Memory B cell (primary cell): ENCODE measurements at regions not wholly inside any gene's neighbourhood (a gene's known extent, or its start where the extent isn't known, plus 50 kb on each side); places are given as distances from the start of the nearest gene placed in this dataset.

Source experiments
- ATAC-seq: fragments of 150-1000 bp; cut with Tn5 transposase; 2 replicates; pipeline ENCODE4 v1.10.0; 2021; ENCODE audit warnings: low read depth, mild to moderate bottlenecking, moderate library complexity
- DNase-seq, 2 donors: peaks; one replicate each; pipeline ENCODE4 v3.0.0; 2022; ENCODE audit warnings: low spot score in 2 of 2
- H3K27ac Mint-ChIP-seq: one replicate; pipeline ENCODE4 v1.8.0; 2022; ENCODE audit warnings: mild to moderate bottlenecking, moderate library complexity, mixed read lengths
- H3K27me3 Mint-ChIP-seq: one replicate; pipeline ENCODE4 v1.8.0; 2022; ENCODE audit warnings: mixed read lengths
- H3K36me3 Mint-ChIP-seq: one replicate; pipeline ENCODE4 v1.8.0; 2022; ENCODE audit warnings: mild to moderate bottlenecking, mixed read lengths
- H3K4me1 Mint-ChIP-seq: one replicate; pipeline ENCODE4 v1.8.0; 2022; ENCODE audit warnings: mixed read lengths
- H3K4me3 Mint-ChIP-seq: one replicate; pipeline ENCODE4 v1.8.0; 2022; ENCODE audit warnings: mild to moderate bottlenecking, moderate library complexity, mixed read lengths
- H3K9me3 Mint-ChIP-seq: one replicate; pipeline ENCODE4 v1.8.0; 2022; ENCODE audit warnings: mixed read lengths

DNA sequence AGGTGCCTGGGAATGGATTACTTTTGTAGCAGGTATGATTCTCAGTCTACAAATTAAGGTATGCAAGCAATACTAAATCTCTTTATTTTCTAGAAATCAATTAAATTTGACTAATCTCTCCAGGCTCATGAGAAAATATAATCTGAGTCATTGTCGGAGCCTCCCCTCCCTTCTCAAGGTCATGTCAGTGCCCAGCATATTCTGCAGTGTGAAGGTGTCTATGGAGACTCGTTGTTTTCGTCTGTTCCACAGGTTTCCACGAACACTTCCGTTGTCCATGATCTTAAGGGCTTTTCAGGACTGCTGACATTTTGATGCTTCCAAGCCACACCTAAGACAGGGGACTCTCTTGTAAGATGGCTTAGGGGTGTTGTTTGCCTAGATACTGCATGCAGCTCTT lies 56.6 kb upstream of the SCOC start:
- Mint-ChIP-seq H3K9me3 (peaks cover 7% of the 10 kb centered on the region), H3K4me3 (no peak overlapping the region), H3K27ac (no peak overlapping the region), H3K36me3 (peaks cover 3% of the 10 kb centered on the region), H3K4me1 (no peaks in the 10 kb centered on the region), H3K27me3 (peaks cover 13% of the 10 kb centered on the region)
- no peak for DNase-seq
- no peak for ATAC-seq

DNA sequence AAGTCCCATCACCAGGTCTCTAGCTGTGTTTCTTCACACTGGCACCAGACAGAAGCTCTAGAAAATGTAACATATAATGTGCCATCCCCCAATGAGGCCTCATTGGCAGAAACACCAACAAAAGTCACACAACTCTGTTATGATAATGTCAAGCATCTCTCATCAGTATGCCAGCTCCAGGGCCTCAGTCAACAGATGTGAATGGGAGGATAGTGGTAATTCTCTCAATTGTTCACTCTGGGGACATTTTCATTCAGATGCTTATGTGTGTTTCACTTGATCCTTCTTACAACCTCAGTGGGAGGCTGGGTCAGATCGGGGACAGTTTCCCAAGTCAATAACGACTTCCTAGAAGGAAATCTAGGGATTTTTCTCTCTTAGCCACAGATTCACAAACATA lies 57.5 kb upstream of the SCOC start:
- peaks cover 11% of the 10 kb centered on the region for H3K27me3 Mint-ChIP-seq
- H3K4me3 Mint-ChIP-seq = no peak overlapping the region
- H3K9me3 Mint-ChIP-seq = peaks cover 3% of the 10 kb centered on the region
- DNase-seq = no peak
- no peaks in the 10 kb centered on the region for H3K36me3 Mint-ChIP-seq
- no peaks in the 10 kb centered on the region for H3K4me1 Mint-ChIP-seq
- ATAC-seq = no peak
- no peak overlapping the region for H3K27ac Mint-ChIP-seq

DNA sequence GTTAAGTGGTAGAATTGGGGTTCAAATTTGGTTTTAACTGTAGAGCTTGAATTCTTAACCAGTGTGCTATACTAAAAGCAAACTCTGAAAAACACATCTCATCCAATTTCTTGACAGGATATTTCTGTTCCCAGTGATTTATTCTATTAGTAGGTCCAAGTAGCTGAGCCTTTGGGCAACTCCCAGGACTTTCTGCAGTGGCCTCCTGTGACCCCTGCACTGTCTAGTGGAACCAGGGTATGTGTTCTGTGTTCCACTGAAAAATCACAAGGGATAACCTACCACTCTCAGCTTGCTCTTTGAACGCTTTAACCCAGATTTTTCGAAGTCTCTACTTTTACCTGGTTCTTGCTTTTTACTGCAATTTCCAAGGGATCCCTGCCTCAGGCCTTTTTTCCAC lies 58.0 kb upstream of the SCOC start:
- H3K27ac Mint-ChIP-seq = no peak overlapping the region
- H3K9me3 Mint-ChIP-seq = peaks cover 3% of the 10 kb centered on the region

DNA sequence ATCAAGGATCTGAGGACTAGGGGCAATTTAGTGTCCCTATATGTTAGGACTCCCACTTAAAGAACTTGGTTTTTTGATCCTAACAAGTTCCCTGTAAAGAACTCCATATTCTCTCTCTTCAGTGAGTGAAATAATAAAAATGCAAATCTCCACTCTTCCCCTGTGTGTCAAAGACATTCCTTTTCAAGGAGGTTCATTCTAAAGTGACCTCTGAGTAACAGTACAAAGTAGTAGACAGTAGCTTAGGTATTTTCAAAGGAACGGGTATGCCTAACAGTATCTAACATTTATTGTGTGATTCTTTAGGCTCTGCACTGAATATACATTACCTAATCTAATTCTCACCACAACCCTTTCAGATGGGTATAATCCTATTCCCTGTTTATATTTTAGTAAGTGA lies 58.4 kb upstream of the SCOC start:
- H3K27me3 Mint-ChIP-seq = peaks cover 10% of the 10 kb centered on the region
- DNase-seq (no peak), ATAC-seq (no peak)
- H3K36me3 Mint-ChIP-seq = no peaks in the 10 kb centered on the region
- H3K4me3 Mint-ChIP-seq = no peak overlapping the region
- peaks cover 3% of the 10 kb centered on the region for H3K9me3 Mint-ChIP-seq
- H3K4me1 Mint-ChIP-seq = no peaks in the 10 kb centered on the region
- H3K27ac Mint-ChIP-seq = no peak overlapping the region

More for the DNA sequence above, 58.0 kb upstream of the SCOC start:
- H3K4me1 Mint-ChIP-seq = no peaks in the 10 kb centered on the region
- ATAC-seq (no peak), DNase-seq (no peak)
- H3K27me3 Mint-ChIP-seq = peaks cover 11% of the 10 kb centered on the region
- H3K4me3 Mint-ChIP-seq = no peak overlapping the region
- H3K36me3 Mint-ChIP-seq = no peaks in the 10 kb centered on the region

DNA sequence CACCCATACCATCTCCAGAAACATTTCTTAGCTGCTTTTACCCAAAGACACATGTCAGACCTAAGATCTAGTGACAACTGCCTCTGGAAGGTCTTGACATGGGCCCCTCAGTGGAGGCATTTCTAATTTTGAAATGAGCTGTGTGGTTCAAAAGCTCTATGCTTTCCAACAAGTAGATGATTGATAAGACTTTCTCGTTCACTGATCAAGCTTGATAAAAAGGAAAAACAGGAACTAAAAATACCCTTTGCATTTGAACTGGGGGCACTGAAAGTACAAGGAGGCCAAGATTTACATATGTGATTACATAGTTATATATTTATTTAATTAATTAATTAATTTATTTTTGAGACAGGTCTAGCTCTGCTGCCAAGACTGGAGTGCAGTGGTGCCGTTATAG lies 61.3 kb upstream of the SCOC start:
- Mint-ChIP-seq H3K4me3 (no peak overlapping the region), H3K27ac (no peak overlapping the region), H3K27me3 (peaks cover 9% of the 10 kb centered on the region), H3K36me3 (no peaks in the 10 kb centered on the region), H3K9me3 (no peaks in the 10 kb centered on the region), H3K4me1 (no peaks in the 10 kb centered on the region)
- no peak for DNase-seq
- no peak for ATAC-seq

DNA sequence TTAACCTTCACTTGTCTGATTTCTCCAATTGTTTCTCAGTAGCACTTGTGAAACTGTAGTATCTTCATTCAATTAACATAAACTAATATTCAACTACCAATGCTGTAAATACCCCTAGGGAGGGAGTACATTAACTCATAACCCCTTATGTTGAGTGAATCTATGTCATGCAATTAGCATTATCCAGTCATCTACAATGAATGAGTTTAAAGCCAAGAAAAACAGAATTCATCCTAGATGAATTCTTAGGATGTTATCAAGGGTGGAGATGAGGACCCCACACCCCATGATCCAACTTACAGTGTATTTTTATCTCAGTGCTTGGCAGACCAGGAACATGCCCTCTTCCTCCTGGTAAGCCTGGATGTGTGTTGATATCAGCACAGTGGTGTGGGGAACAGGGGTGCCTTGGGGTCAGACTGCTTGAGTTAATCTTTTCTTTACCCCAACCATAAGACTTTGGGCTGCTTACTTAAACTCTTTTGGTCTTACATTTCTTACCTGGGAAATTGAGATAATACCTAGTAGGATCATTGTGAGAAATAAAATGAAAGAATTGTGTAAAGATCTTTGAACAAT lies 62.1 kb upstream of the SCOC start:
- Mint-ChIP-seq H3K27ac (no peak overlapping the region), H3K9me3 (no peaks in the 10 kb centered on the region), H3K36me3 (no peaks in the 10 kb centered on the region), H3K4me3 (no peak overlapping the region), H3K4me1 (no peaks in the 10 kb centered on the region), H3K27me3 (peaks cover 6% of the 10 kb centered on the region)
- DNase-seq = no peak
- no peak for ATAC-seq

DNA sequence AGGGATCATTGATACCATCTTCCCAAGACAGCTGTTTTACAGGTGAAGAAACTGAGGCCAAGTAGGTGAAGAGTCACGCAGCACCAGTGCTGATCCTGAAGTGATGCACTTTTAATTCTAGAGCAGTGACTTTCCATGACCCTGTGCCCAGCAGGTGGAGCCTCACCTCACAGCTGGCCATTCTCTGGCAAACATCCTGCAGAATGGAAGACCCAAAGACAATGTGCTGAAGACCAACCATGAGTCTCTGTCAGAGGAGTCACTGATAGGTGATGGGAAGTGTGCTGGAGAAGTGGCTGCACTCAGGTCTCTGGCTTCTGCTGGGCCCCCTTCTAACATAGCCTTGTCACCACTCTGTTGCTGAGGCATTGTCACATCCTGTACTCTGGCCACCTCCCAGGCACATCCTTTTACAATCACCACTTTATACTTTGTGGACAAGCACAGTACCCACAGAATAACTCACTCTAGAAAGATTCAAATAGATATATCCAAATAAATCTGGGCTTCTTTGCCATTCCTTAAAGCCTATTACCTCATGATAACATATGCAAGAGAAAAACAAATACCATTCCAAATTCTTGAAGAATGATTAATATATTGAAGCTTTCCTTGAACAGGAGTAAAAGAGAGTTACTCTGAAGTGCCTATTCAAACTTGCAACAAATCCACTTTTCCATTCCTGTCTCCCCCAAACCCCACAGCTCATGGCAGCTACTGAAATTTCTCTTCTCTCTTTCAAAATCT lies 64.1 kb upstream of the SCOC start:
- H3K36me3 Mint-ChIP-seq = no peaks in the 10 kb centered on the region

DNA sequence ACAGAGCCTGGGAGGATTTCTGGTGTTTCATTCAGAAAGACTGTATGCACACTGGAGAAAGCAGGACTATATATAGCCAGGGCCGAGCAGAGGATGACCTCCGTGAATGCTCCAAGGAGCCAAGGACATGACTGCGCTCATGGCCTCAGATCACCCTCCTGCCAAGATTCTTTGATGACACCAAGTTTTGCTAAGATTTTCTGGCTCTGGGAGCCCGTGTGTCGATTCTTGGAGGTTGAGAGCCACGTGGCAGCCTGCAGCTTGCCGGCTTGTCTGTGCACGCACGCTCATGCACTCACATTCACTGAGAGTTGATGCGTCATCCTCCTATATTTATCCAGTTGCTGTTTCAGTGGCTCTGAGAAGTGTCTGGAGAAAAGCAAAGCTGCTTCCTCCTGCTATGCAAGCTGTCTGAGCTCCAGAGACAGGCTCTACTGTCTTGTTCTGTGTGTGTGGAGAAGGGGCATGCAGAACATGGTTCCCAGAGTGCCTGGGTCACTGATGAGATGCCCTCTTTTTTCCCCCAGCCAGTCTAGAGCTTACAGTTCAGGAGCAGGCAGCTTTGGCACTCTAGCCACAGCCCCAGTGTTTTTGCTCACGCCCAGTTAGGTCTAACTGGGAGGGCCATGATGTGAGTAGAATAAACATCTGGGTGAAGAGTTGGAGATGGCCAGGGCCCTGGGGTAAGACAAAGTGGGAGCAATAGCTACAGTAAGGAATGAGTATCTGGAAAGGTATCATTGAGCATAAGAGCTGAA lies 64.9 kb upstream of the SCOC start:
- ATAC-seq = no peak
- Mint-ChIP-seq H3K4me3 (no peak overlapping the region), H3K27me3 (peaks cover 10% of the 10 kb centered on the region), H3K4me1 (no peaks in the 10 kb centered on the region), H3K9me3 (no peaks in the 10 kb centered on the region), H3K36me3 (no peaks in the 10 kb centered on the region), H3K27ac (no peak overlapping the region)
- DNase-seq = no peak

More for the DNA sequence above, 64.1 kb upstream of the SCOC start:
- H3K9me3 Mint-ChIP-seq = no peaks in the 10 kb centered on the region
- H3K27me3 Mint-ChIP-seq = peaks cover 7% of the 10 kb centered on the region
- DNase-seq (no peak), ATAC-seq (no peak)
- H3K4me3 Mint-ChIP-seq = no peak overlapping the region
- H3K4me1 Mint-ChIP-seq = no peaks in the 10 kb centered on the region
- no peak overlapping the region for H3K27ac Mint-ChIP-seq

DNA sequence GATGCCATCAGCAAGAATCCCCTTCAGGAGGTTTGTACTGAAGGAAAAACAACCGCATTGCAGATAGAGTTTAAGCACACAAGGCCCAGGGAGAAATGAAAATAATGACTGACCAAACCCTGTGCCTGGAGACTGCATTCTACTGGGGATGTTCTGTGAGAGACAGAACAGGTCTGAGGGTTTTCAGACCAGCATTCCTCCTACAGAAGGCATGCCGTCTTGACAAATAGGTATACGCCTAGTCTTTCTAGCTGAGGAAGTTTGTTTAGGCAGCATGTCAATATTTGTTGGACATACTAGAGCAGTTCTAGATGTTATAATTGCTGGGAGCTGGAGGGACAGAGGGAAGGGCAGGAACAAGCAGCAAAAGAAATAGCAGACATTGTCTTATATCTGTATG lies 68.4 kb upstream of the SCOC start:
- Mint-ChIP-seq H3K27me3 (peaks cover 11% of the 10 kb centered on the region), H3K36me3 (no peaks in the 10 kb centered on the region), H3K9me3 (no peaks in the 10 kb centered on the region), H3K4me1 (no peaks in the 10 kb centered on the region), H3K4me3 (no peak overlapping the region), H3K27ac (no peak overlapping the region)
- no peak for DNase-seq
- ATAC-seq = no peak

DNA sequence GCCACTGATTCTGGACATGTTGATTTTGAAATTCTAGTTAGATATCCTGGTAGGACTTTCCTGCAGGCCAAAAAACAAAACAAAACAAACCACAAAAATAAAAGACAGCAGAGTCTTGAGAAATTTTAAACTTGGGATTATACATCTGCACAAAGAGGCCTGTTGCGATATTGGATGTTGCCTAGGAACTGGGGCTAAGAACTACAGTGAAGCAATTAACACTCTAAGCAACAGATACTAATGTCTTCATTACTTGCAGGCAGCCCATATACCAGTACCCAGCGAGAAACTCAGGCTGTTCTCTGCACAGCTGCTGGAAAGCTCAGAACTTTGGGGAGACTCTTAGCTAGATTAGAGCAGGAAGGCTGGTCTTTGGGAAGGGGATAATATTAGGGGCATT lies 69.1 kb upstream of the SCOC start:
- Mint-ChIP-seq H3K27ac (no peak overlapping the region), H3K36me3 (no peaks in the 10 kb centered on the region), H3K4me3 (no peak overlapping the region), H3K4me1 (no peaks in the 10 kb centered on the region), H3K27me3 (peaks cover 9% of the 10 kb centered on the region), H3K9me3 (no peaks in the 10 kb centered on the region)
- DNase-seq = no peak
- ATAC-seq = no peak

DNA sequence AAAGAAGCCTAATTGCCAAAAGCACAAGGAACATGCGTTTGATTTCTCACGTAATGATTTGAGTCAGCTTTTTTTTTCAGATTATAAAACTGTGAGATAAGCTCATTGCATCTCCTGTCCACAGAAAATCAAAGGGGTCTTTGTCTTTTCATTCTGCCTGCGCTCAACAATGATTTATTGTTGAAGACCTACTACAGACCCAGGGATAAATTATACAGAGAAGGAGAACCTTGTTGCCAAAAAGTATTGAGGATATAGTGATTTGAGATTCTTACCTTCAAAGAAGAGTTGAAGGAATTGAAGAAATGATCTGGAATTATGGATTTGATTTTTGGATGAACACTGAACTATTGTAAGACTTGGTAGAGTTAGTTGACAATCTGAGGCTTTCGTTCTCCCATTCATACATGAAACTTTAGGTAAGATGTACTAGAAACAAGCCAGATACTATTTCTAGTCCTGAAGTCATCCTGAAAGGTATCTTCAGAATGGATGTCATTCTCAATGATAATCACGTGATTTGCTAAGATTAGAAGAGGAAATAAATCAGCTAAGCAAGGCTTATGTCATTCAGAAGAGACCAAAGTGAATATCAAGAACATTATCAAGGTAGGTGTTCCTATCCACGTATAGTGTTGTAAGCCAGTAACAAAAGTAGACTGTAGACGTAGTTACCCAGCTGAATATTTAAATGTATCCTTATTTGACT lies 71.1 kb upstream of the SCOC start:
- H3K9me3 Mint-ChIP-seq = no peaks in the 10 kb centered on the region
- H3K4me3 Mint-ChIP-seq = no peak overlapping the region
- H3K27me3 Mint-ChIP-seq = peaks cover 11% of the 10 kb centered on the region
- H3K36me3 Mint-ChIP-seq = no peaks in the 10 kb centered on the region
- ATAC-seq (no peak), DNase-seq (no peak)
- no peaks in the 10 kb centered on the region for H3K4me1 Mint-ChIP-seq
- H3K27ac Mint-ChIP-seq = no peak overlapping the region

DNA sequence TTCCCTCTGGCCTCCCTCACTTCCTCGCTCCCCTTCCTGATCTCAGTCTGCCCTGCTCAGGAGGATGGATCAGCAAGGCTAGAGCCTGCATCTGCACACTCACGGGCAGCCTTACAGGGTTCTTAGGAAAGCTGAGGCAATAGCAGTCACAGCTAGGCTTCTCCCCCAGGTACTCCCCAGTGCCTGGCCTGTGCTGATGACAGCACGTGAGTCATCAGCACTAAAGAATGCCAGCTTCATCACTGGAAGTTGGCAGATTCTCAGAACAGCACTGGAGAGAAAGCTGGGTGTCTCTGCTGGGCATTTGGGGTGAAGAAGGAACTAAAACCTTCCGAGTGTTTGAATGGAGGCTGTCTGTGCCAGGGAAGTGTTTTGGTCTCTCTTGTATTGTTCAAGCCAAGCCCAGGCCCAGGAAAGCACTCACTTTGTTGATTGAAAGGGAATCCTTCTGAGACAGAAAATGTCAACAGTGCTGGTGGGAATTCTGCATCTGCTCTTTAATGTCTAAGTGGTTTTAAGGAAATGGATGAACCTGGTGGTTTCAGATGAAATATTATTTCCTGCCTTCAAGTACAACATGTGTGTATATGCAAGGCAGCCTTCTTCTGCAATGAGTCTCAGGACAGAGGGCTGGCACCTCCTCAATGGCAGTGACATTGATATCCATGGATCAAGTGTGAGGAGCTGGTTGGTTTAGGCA lies 73.0 kb upstream of the SCOC start:
- Mint-ChIP-seq H3K27ac (no peak overlapping the region), H3K9me3 (no peaks in the 10 kb centered on the region), H3K27me3 (peaks cover 9% of the 10 kb centered on the region), H3K4me1 (no peaks in the 10 kb centered on the region), H3K4me3 (no peak overlapping the region), H3K36me3 (no peaks in the 10 kb centered on the region)
- DNase-seq = no peak
- ATAC-seq = no peak

DNA sequence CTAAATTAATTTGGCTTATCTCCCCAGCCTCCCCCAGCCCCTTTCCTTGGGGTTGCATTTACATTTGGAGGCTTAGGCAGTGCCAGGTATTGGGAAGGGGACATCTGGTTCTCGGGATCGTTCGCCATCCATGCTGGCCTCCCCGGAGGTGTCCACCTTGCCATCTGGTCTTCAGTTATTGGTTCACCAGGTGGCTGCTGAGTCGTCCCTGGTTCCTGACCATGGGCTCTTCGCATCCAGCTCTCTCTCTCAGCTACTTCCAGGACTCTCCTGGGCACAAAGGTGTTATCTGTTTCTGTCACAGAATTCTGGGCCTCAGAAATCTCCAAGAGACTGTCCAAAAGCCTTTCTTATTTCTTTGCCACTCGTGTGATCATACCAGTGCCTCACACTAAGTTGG lies 75.4 kb upstream of the SCOC start:
- H3K36me3 Mint-ChIP-seq = no peaks in the 10 kb centered on the region
- no peak for ATAC-seq
- peaks cover 7% of the 10 kb centered on the region for H3K27me3 Mint-ChIP-seq

DNA sequence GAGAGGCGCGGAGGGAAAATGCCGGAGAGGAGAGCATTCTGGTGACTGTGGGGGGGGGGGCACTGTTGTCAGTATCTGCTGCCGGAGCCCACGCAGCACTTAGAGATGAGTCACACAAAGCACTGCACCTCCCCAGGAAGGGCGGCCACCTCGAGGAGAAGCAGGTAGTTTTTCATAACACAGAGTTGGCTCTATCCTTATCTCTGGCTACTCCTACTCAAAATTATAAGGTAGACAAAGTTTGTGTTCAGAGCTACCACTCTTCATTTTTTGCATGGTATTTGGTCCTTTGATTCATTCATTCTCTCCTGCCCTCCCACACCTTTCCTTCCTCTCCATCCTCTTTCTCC lies 76.2 kb upstream of the SCOC start:
- Mint-ChIP-seq H3K4me3 (no peak overlapping the region), H3K4me1 (no peaks in the 10 kb centered on the region), H3K27me3 (peaks cover 7% of the 10 kb centered on the region), H3K9me3 (no peaks in the 10 kb centered on the region), H3K36me3 (no peaks in the 10 kb centered on the region), H3K27ac (no peak overlapping the region)
- ATAC-seq (no peak), DNase-seq (no peak)

More for the DNA sequence above, 75.4 kb upstream of the SCOC start:
- DNase-seq = no peak
- Mint-ChIP-seq H3K4me3 (no peak overlapping the region), H3K27ac (no peak overlapping the region), H3K9me3 (no peaks in the 10 kb centered on the region), H3K4me1 (no peaks in the 10 kb centered on the region)
